Central memory CD8-positive, alpha-beta T cell (primary cell): ENCODE measurements at regions not wholly inside any gene's neighbourhood (a gene's known extent, or its start where the extent isn't known, plus 50 kb on each side); places are given as distances from the start of the nearest gene placed in this dataset.
"Not testable (repeated sequence)": the region's sequence is repeated elsewhere in the genome, so short reads cannot be mapped to it uniquely, and the experiment has no call there.

Source experiments
- ATAC-seq: fragments of 150-1000 bp; cut with Tn5 transposase; replicated peaks from 2 replicates; pipeline ENCODE4 v1.10.0; 2022; ENCODE audit warnings: mild to moderate bottlenecking, moderate FRiP score, moderate number of reproducible peaks; ENCODE audit not compliant: poor library complexity, severe bottlenecking; ENCODE audit errors: extremely low read depth
- DNase-seq, 2 donors: peaks; one replicate each; pipeline ENCODE4 v3.0.0; 2021; ENCODE audit warnings: low spot score in 2 of 2
- H3K27ac Mint-ChIP-seq: one replicate; pipeline ENCODE4 v1.8.0; 2022; ENCODE audit warnings: low read depth, mild to moderate bottlenecking, moderate library complexity, mixed read lengths
- H3K27me3 Mint-ChIP-seq: one replicate; pipeline ENCODE4 v1.8.0; 2022; ENCODE audit warnings: mixed read lengths
- H3K36me3 Mint-ChIP-seq: one replicate; pipeline ENCODE4 v1.8.0; 2022; ENCODE audit warnings: mild to moderate bottlenecking, moderate library complexity, mixed read lengths; ENCODE audit not compliant: insufficient read depth
- H3K4me1 Mint-ChIP-seq: one replicate; pipeline ENCODE4 v1.8.0; 2022; ENCODE audit warnings: mixed read lengths
- H3K4me3 Mint-ChIP-seq: one replicate; pipeline ENCODE4 v1.8.0; 2022; ENCODE audit warnings: mild to moderate bottlenecking, moderate library complexity, mixed read lengths
- H3K9me3 Mint-ChIP-seq: one replicate; pipeline ENCODE4 v1.8.0; 2022; ENCODE audit warnings: mixed read lengths

- Mint-ChIP-seq H3K27ac (no peak overlapping the region), H3K27me3 (no peaks in the 10 kb centered on the region), H3K9me3 (peaks cover 36% of the 10 kb centered on the region), H3K4me3 (no peak overlapping the region), H3K4me1 (no peaks in the 10 kb centered on the region), H3K36me3 (no peaks in the 10 kb centered on the region)
- no peak for ATAC-seq
- DNase-seq: no peak
Measured at GRCh38 chr9:24297931-24298330, 247.8 kb downstream of the IZUMO3 start.

GRCh38 chr9:24296124-24296523, 249.6 kb downstream of the IZUMO3 start:
- no peak overlapping the region for H3K4me3 Mint-ChIP-seq
- no peak for DNase-seq
- no peak for ATAC-seq
- H3K9me3 Mint-ChIP-seq: peaks cover 37% of the 10 kb centered on the region
- H3K27ac Mint-ChIP-seq: no peak overlapping the region
- no peaks in the 10 kb centered on the region for H3K27me3 Mint-ChIP-seq
- no peaks in the 10 kb centered on the region for H3K4me1 Mint-ChIP-seq
- H3K36me3 Mint-ChIP-seq: no peaks in the 10 kb centered on the region

GRCh38 chr9:24293386-24293785, 252.3 kb downstream of the IZUMO3 start:
- no peak for DNase-seq
- H3K4me3 Mint-ChIP-seq: no peak overlapping the region

GRCh38 chr9:24286761-24287160, 258.9 kb downstream of the IZUMO3 start:
- Mint-ChIP-seq H3K27ac (no peak overlapping the region), H3K4me1 (no peaks in the 10 kb centered on the region), H3K4me3 (no peak overlapping the region), H3K9me3 (peaks cover 23% of the 10 kb centered on the region), H3K27me3 (no peaks in the 10 kb centered on the region), H3K36me3 (no peaks in the 10 kb centered on the region)
- ATAC-seq: no peak
- DNase-seq: no peak

More at GRCh38 chr9:24293386-24293785, 252.3 kb downstream of the IZUMO3 start:
- Mint-ChIP-seq H3K36me3 (no peaks in the 10 kb centered on the region), H3K27me3 (no peaks in the 10 kb centered on the region), H3K27ac (no peak overlapping the region), H3K9me3 (peaks cover 28% of the 10 kb centered on the region), H3K4me1 (no peaks in the 10 kb centered on the region)
- no peak for ATAC-seq

GRCh38 chr9:24258626-24259025, 287.1 kb downstream of the IZUMO3 start:
- DNase-seq (no peak), ATAC-seq (no peak)
- Mint-ChIP-seq H3K9me3 (no peaks in the 10 kb centered on the region), H3K36me3 (no peaks in the 10 kb centered on the region), H3K4me3 (no peak overlapping the region), H3K27ac (no peak overlapping the region), H3K4me1 (no peaks in the 10 kb centered on the region), H3K27me3 (no peaks in the 10 kb centered on the region)

GRCh38 chr9:24257726-24258125, 288.0 kb downstream of the IZUMO3 start:
- no peak overlapping the region for H3K27ac Mint-ChIP-seq

GRCh38 chr9:24245988-24246387, 299.7 kb downstream of the IZUMO3 start:
- no peak for DNase-seq
- H3K27me3 Mint-ChIP-seq: no peaks in the 10 kb centered on the region
- no peak overlapping the region for H3K4me3 Mint-ChIP-seq

More at GRCh38 chr9:24257726-24258125, 288.0 kb downstream of the IZUMO3 start:
- DNase-seq: no peak
- no peak for ATAC-seq
- Mint-ChIP-seq H3K36me3 (no peaks in the 10 kb centered on the region), H3K27me3 (no peaks in the 10 kb centered on the region), H3K4me1 (no peaks in the 10 kb centered on the region), H3K9me3 (peaks cover 6% of the 10 kb centered on the region), H3K4me3 (no peak overlapping the region)

GRCh38 chr9:24242576-24242975, 303.1 kb downstream of the IZUMO3 start:
- H3K4me1 Mint-ChIP-seq: no peaks in the 10 kb centered on the region
- DNase-seq (no peak), ATAC-seq (no peak)
- no peaks in the 10 kb centered on the region for H3K36me3 Mint-ChIP-seq
- H3K4me3 Mint-ChIP-seq: no peak overlapping the region
- H3K9me3 Mint-ChIP-seq: peaks cover 54% of the 10 kb centered on the region
- no peaks in the 10 kb centered on the region for H3K27me3 Mint-ChIP-seq
- H3K27ac Mint-ChIP-seq: no peak overlapping the region

More at GRCh38 chr9:24245988-24246387, 299.7 kb downstream of the IZUMO3 start:
- H3K27ac Mint-ChIP-seq: no peak overlapping the region
- no peaks in the 10 kb centered on the region for H3K4me1 Mint-ChIP-seq
- H3K9me3 Mint-ChIP-seq: peaks cover 51% of the 10 kb centered on the region
- no peak for ATAC-seq
- no peaks in the 10 kb centered on the region for H3K36me3 Mint-ChIP-seq

GRCh38 chr9:24218656-24219055, 327.0 kb downstream of the IZUMO3 start:
- H3K27ac Mint-ChIP-seq: no peak overlapping the region
- no peaks in the 10 kb centered on the region for H3K4me1 Mint-ChIP-seq
- DNase-seq (no peak), ATAC-seq (no peak)
- no peak overlapping the region for H3K4me3 Mint-ChIP-seq
- peaks cover 5% of the 10 kb centered on the region for H3K9me3 Mint-ChIP-seq
- H3K27me3 Mint-ChIP-seq: no peaks in the 10 kb centered on the region
- H3K36me3 Mint-ChIP-seq: no peaks in the 10 kb centered on the region

GRCh38 chr9:24210641-24211040, 335.1 kb downstream of the IZUMO3 start:
- Mint-ChIP-seq H3K4me3 (no peak overlapping the region), H3K9me3 (peaks cover 22% of the 10 kb centered on the region), H3K36me3 (no peaks in the 10 kb centered on the region), H3K27ac (no peak overlapping the region), H3K4me1 (no peaks in the 10 kb centered on the region), H3K27me3 (no peaks in the 10 kb centered on the region)
- DNase-seq (no peak), ATAC-seq (no peak)

- no peaks in the 10 kb centered on the region for H3K36me3 Mint-ChIP-seq
- ATAC-seq (no peak), DNase-seq (no peak)
- H3K4me3 Mint-ChIP-seq: no peak overlapping the region
- no peaks in the 10 kb centered on the region for H3K4me1 Mint-ChIP-seq
- no peaks in the 10 kb centered on the region for H3K27me3 Mint-ChIP-seq
- peaks cover 26% of the 10 kb centered on the region for H3K9me3 Mint-ChIP-seq
- no peak overlapping the region for H3K27ac Mint-ChIP-seq
Measured at GRCh38 chr9:24189986-24190385, 355.7 kb downstream of the IZUMO3 start.

- not testable (repeated sequence) for H3K36me3 Mint-ChIP-seq, H3K4me1 Mint-ChIP-seq, DNase-seq, ATAC-seq, H3K27me3 Mint-ChIP-seq, H3K27ac Mint-ChIP-seq, H3K4me3 Mint-ChIP-seq
- H3K9me3 Mint-ChIP-seq: peaks cover 42% of the 10 kb centered on the region
Measured at GRCh38 chr9:24180572-24180971, 354.5 kb upstream of the ELAVL2 start.

- Mint-ChIP-seq H3K4me1 (no peaks in the 10 kb centered on the region), H3K9me3 (peaks cover 7% of the 10 kb centered on the region), H3K27me3 (no peaks in the 10 kb centered on the region), H3K4me3 (no peak overlapping the region), H3K27ac (no peak overlapping the region), H3K36me3 (no peaks in the 10 kb centered on the region)
- ATAC-seq (no peak), DNase-seq (no peak)
Measured at GRCh38 chr9:24144796-24145195, 318.8 kb upstream of the ELAVL2 start.

GRCh38 chr9:24135072-24135471, 309.0 kb upstream of the ELAVL2 start:
- H3K36me3 Mint-ChIP-seq, H3K4me1 Mint-ChIP-seq, ATAC-seq, DNase-seq, H3K4me3 Mint-ChIP-seq, H3K27ac Mint-ChIP-seq, H3K9me3 Mint-ChIP-seq, H3K27me3 Mint-ChIP-seq: not testable (repeated sequence)
